HCT116 (cell line): ENCODE measurements at regions not wholly inside any gene's neighbourhood (a gene's known extent, or its start where the extent isn't known, plus 50 kb on each side); places are given as distances from the start of the nearest gene placed in this dataset.

Experiments
- ATAC-seq: fragments of 200-7000 bp; cut with Tn5 transposase; 2 replicates; pipeline ENCODE4 v1.9.1; 2020; ENCODE audit warnings: mild to moderate bottlenecking, moderate library complexity
- BruUV-seq: library from RNA; stranded (reverse); fragments of 400-500 nt; replicated peaks from 2 replicates; lab custom pipeline; 2021; lab: Mats Ljungman, UMichigan
- CTCF ChIA-PET: fragments of 300-600 bp; sonication (Branson Sonifier 250); formaldehyde crosslinking; loops from one replicate; lab custom pipeline; 2021; ENCODE audit warnings: antibody characterized with exemption; lab: Charles Lee
- POLR2A ChIA-PET: fragments of 300-600, 350-600 bp; sonication (Branson Sonifier 250); formaldehyde crosslinking; loops from one replicate; lab custom pipeline; 2021; ENCODE audit warnings: antibody characterized with exemption; lab: Charles Lee
- RAD21 ChIA-PET, 2 experiments: fragments of 300-600 bp; sonication (Branson Sonifier 250); formaldehyde crosslinking; loops; one replicate each; lab custom pipeline; 2023; ENCODE audit warnings: low total read pairs in 2 of 2; ENCODE audit not compliant: uncharacterized antibody in 2 of 2, unreplicated experiment in 2 of 2, low non-redundant PET in 1 of 2; lab: Charles Lee
- DNase-seq: peaks from one replicate; pipeline ENCODE4 v3.0.0-alpha.2; 2010; ENCODE audit warnings: low read depth, low spot score
- H2AFZ ChIP-seq: fragments of 200-600 bp; shearing (Covaris generic), sonication (generic); 2 replicates; pipeline ENCODE4 v1.6.1; 2017; ENCODE audit warnings: low read depth, mixed run types, mixed read lengths, antibody characterized with exemption, low read length; ENCODE audit not compliant: poor library complexity, severe bottlenecking
- H3K27ac ChIP-seq: 2 replicates; pipeline ENCODE4 v1.5.1; 2012; ENCODE audit warnings: low read depth, low read length
- H3K27me3 ChIP-seq: fragments of 200-600 bp; sonication (generic); 2 replicates; pipeline ENCODE4 v1.6.1; 2016; ENCODE audit warnings: mixed run types, low read length, mixed read lengths; ENCODE audit not compliant: insufficient read depth
- H3K36me3 ChIP-seq, 2 experiments: fragments of 200-500 bp in 1 of 2; fragments of 200-600 bp in 1 of 2; sonication (Bioruptor generic) in 1 of 2; sonication (generic) in 1 of 2; 2 replicates each; pipeline versions ENCODE4 v1.5.1 to v1.6.1; 2014 to 2016; ENCODE audit warnings: low read length in 2 of 2, inconsistent platforms in 1 of 2, mixed read lengths in 1 of 2, mixed run types in 1 of 2; ENCODE audit not compliant: insufficient read depth in 2 of 2, control insufficient read depth in 1 of 2
- H3K4me1 ChIP-seq, 2 experiments: fragments of 200-600 bp in 1 of 2; sonication (generic) in 1 of 2; 2 replicates each; pipeline versions ENCODE4 v1.5.1 to v1.6.1; 2012 to 2017; ENCODE audit warnings: low read length in 2 of 2, inconsistent platforms in 1 of 2, mild to moderate bottlenecking in 1 of 2, mixed read lengths in 1 of 2, mixed run types in 1 of 2, moderate library complexity in 1 of 2; ENCODE audit not compliant: insufficient read depth in 2 of 2, control insufficient read depth in 1 of 2
- H3K4me2 ChIP-seq: fragments of 200-600 bp; sonication (generic); 2 replicates; pipeline ENCODE4 v1.6.1; 2017; ENCODE audit warnings: mixed run types, low read length, mixed read lengths
- H3K4me3 ChIP-seq, 2 experiments: fragments of 200-600 bp in 1 of 2; sonication (generic) in 1 of 2; replicated peaks in 1 of 2; 2 replicates each; pipeline ENCODE4 v1.5.1; 2011 to 2016; ENCODE audit warnings: low read length in 2 of 2, control low read depth in 1 of 2, low read depth in 1 of 2, mild to moderate bottlenecking in 1 of 2, mixed read lengths in 1 of 2, mixed run types in 1 of 2
- H3K79me2 ChIP-seq: fragments of 200-600 bp; sonication (generic); 2 replicates; pipeline ENCODE4 v1.6.1; 2017; ENCODE audit warnings: mild to moderate bottlenecking, mixed run types, low read length, moderate library complexity, mixed read lengths; ENCODE audit not compliant: insufficient read depth
- H3K9ac ChIP-seq: fragments of 200-600 bp; sonication (generic); 2 replicates; pipeline ENCODE4 v1.6.1; 2016; ENCODE audit warnings: low read length, mixed read lengths
- H3K9me2 ChIP-seq: fragments of 200-600 bp; sonication (generic), shearing (Covaris generic); 2 replicates; pipeline ENCODE4 v1.6.1; 2017; ENCODE audit warnings: mixed run types, mild to moderate bottlenecking, moderate library complexity; ENCODE audit not compliant: insufficient read depth
- H3K9me3 ChIP-seq, 2 experiments: fragments of 200-500 bp in 1 of 2; fragments of 200-600 bp in 1 of 2; sonication (Bioruptor generic) in 1 of 2; sonication (generic) in 1 of 2; 2 replicates each; pipeline ENCODE4 v1.6.1; 2014 to 2017; ENCODE audit warnings: low read length in 2 of 2, mixed read lengths in 2 of 2, inconsistent platforms in 1 of 2, low read depth in 1 of 2, mild to moderate bottlenecking in 1 of 2, mixed run types in 1 of 2, moderate library complexity in 1 of 2; ENCODE audit not compliant: control insufficient read depth in 1 of 2, insufficient read depth in 1 of 2
- H4K20me1 ChIP-seq: fragments of 200-600 bp; sonication (generic), shearing (Covaris generic); 2 replicates; pipeline ENCODE4 v1.6.1; 2017; ENCODE audit warnings: mixed run types, mild to moderate bottlenecking, moderate library complexity; ENCODE audit not compliant: insufficient read depth
- EGR1 ChIP-seq: IDR thresholded peaks from 2 replicates; pipeline ENCODE4 v1.6.1; 2012; ENCODE audit warnings: low read depth
- JUND ChIP-seq: IDR thresholded peaks from 2 replicates; pipeline ENCODE4 v1.6.1; 2012
- RAD21 ChIP-seq: IDR thresholded peaks from 2 replicates; pipeline ENCODE4 v1.6.1; 2012; ENCODE audit warnings: low read depth, mild to moderate bottlenecking
- REST ChIP-seq: IDR thresholded peaks from 2 replicates; pipeline ENCODE4 v1.6.1; 2012; ENCODE audit warnings: low read depth
- intact Hi-C: fragments of 100-400 bp; cut with micrococcal nuclease; formaldehyde crosslinking; loops from 2 replicates; pipeline ENCODE4 v1.10.0; 2022
- TF ChIP-seq, protein P1 (sequence below), 3 experiments: fragments of 200-600 bp in 1 of 3; sonication (generic) in 1 of 3; IDR thresholded peaks in 2 of 3; conservative IDR thresholded peaks in 1 of 3; 2 replicates each; pipeline ENCODE4 v1.5.1; 2012 to 2017; ENCODE audit warnings: low read depth in 2 of 3, low read length in 2 of 3, antibody characterized with exemption in 1 of 3, borderline replicate concordance in 1 of 3, control low read depth in 1 of 3, mild to moderate bottlenecking in 1 of 3, mixed read lengths in 1 of 3, mixed run types in 1 of 3, moderate library complexity in 1 of 3; ENCODE audit not compliant: insufficient read depth in 1 of 3
- TF ChIP-seq, protein P2 (sequence below): IDR thresholded peaks from 2 replicates; pipeline ENCODE4 v1.6.1; 2012

- no peak overlapping the region for H3K9ac ChIP-seq
- H2AFZ ChIP-seq: no peak overlapping the region
- no peak for DNase-seq
- RAD21 ChIA-PET: no interaction called here
- no peak overlapping the region for H3K4me2 ChIP-seq
- intact Hi-C loops: no loop called here
- TF ChIP-seq EGR1 (no peak), RAD21 (no peak), REST (no peak), JUND (no peak)
- TF ChIP-seq, protein P1, sequence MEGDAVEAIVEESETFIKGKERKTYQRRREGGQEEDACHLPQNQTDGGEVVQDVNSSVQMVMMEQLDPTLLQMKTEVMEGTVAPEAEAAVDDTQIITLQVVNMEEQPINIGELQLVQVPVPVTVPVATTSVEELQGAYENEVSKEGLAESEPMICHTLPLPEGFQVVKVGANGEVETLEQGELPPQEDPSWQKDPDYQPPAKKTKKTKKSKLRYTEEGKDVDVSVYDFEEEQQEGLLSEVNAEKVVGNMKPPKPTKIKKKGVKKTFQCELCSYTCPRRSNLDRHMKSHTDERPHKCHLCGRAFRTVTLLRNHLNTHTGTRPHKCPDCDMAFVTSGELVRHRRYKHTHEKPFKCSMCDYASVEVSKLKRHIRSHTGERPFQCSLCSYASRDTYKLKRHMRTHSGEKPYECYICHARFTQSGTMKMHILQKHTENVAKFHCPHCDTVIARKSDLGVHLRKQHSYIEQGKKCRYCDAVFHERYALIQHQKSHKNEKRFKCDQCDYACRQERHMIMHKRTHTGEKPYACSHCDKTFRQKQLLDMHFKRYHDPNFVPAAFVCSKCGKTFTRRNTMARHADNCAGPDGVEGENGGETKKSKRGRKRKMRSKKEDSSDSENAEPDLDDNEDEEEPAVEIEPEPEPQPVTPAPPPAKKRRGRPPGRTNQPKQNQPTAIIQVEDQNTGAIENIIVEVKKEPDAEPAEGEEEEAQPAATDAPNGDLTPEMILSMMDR (IDR thresholded peaks at IDR 0.05 in 2 of 3, conservative IDR thresholded peaks at IDR 0.05 in 1 of 3; ENCODE audit: borderline replicate concordance in 1 of 3, insufficient read depth in 1 of 3, low read depth in 2 of 3, low read length in 2 of 3): no peak
- TF ChIP-seq, protein P2, sequence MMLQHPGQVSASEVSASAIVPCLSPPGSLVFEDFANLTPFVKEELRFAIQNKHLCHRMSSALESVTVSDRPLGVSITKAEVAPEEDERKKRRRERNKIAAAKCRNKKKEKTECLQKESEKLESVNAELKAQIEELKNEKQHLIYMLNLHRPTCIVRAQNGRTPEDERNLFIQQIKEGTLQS: no peak
- ATAC-seq: no peak
- BruUV-seq: no TSS peak
- H3K36me3 ChIP-seq: no peaks in the 10 kb centered on the region
- no peaks in the 10 kb centered on the region for H3K79me2 ChIP-seq
- no peaks in the 10 kb centered on the region for H4K20me1 ChIP-seq
- H3K9me3 ChIP-seq: no peaks in the 10 kb centered on the region
- peaks cover 9% of the 10 kb centered on the region for H3K27me3 ChIP-seq
- H3K4me3 ChIP-seq: no peak overlapping the region
- H3K4me1 ChIP-seq: no peaks in the 10 kb centered on the region
- CTCF ChIA-PET: no interaction called here
- no peaks in the 10 kb centered on the region for H3K9me2 ChIP-seq
- no peak overlapping the region for H3K27ac ChIP-seq
- POLR2A ChIA-PET: no interaction called here
These were observed 152.9 kb upstream of the MYOCD start for GRCh38 chr17:12512694-12513355.
